GM18507 (cell line): ENCODE measurements at regions not wholly inside any gene's neighbourhood (a gene's known extent, or its start where the extent isn't known, plus 50 kb on each side); places are given as distances from the start of the nearest gene placed in this dataset.

Source experiments
- DNase-seq: peaks from one replicate; pipeline ENCODE4 v3.0.0; 2011; ENCODE audit warnings: low read depth; ENCODE audit not compliant: insufficient read length; ENCODE audit errors: extremely low spot score
- FAIRE-seq: peaks from 2 replicates; lab custom pipeline; 2011; peaks lifted over from hg19 to GRCh38; lab: Jason Lieb, UNC

- DNase-seq = no peak
These were observed 90.7 kb upstream of the GCFC2 start for GRCh38 chr2:75801234-75801982.

DNA sequence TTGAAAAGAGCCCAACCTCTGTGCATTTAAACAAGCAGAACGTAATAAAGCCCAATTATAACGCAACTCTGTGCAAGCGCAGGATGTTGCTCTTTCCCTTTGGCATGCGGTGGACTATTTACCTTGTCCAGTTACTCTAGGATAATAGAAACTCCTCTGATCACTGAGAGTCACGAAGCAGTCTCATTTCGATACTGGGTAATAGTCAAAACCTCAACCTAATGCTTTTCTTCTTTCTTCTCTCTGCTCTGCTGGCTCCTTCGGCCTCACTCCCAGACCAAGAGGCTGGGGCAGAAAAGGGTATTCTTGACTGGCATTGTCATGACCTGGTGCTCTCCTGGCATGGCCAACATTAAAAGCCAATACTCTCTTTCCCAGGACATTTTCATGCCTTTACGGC lies 89.7 kb upstream of the GCFC2 start:
- DNase-seq = no peak
- no peak for FAIRE-seq

More at GRCh38 chr2:75801234-75801982, 90.7 kb upstream of the GCFC2 start:
- peak; percentile 45 for FAIRE-seq

DNA sequence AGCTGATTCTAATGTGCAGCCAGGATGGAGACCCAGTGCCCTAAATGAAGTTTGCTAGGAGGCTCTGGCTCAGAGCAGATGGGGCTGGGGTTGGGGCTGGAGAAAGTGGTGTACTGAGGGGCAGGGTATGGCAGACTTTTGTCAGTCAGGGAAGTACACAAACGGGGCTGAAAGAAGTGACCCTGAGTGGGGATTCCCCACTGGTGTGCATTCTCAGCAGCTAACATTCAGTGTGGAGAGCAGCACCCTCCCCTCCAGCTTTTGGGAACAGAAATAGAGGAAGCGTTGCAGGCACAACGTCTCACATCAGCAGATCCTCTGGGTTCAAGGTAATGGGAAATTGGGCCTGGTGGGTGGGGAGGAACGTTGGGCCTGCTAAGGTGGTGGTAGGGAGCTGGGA lies 89.1 kb upstream of the GCFC2 start:
- DNase-seq (no peak), FAIRE-seq (peak; percentile 45)

GRCh38 chr2:75798569-75798968 lies 87.9 kb upstream of the GCFC2 start:
- FAIRE-seq = no peak

GRCh38 chr2:75792996-75793395 lies 82.3 kb upstream of the GCFC2 start:
- DNase-seq (no peak), FAIRE-seq (no peak)

More at GRCh38 chr2:75798569-75798968, 87.9 kb upstream of the GCFC2 start:
- no peak for DNase-seq

GRCh38 chr2:75792146-75792545 lies 81.4 kb upstream of the GCFC2 start:
- FAIRE-seq (no peak), DNase-seq (no peak)

- DNase-seq = no peak
- FAIRE-seq = peak; percentile 9
These were observed 80.2 kb upstream of the GCFC2 start for GRCh38 chr2:75790814-75791467.

- FAIRE-seq (no peak), DNase-seq (no peak)
These were observed 79.6 kb upstream of the GCFC2 start for GRCh38 chr2:75790121-75790813.

DNA sequence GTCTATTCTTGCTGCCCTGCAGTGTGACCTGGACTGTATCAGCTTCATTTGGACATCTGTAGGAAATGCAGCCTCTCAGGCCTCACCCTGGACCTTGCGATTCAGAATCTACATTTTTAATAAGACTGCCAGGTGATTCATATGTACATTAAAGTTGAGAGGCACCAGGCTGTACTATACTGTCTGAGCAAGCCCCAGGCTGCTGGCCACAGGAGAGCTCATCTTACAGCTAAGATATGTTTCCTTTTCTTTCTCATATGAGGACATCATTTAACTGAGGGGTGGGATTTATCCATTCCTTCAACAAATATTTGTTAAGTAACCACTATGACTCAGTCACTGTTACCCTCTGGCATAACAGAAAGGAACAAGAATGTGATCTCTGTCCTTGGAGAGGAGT lies 78.2 kb upstream of the GCFC2 start:
- no peak for FAIRE-seq

GRCh38 chr2:75788154-75788553 lies 77.4 kb upstream of the GCFC2 start:
- DNase-seq = no peak
- FAIRE-seq = no peak

More for the DNA sequence above, 78.2 kb upstream of the GCFC2 start:
- no peak for DNase-seq

- no peak for DNase-seq
- FAIRE-seq = peak; percentile 49
These were observed 76.9 kb upstream of the GCFC2 start for GRCh38 chr2:75787532-75788132.

DNA sequence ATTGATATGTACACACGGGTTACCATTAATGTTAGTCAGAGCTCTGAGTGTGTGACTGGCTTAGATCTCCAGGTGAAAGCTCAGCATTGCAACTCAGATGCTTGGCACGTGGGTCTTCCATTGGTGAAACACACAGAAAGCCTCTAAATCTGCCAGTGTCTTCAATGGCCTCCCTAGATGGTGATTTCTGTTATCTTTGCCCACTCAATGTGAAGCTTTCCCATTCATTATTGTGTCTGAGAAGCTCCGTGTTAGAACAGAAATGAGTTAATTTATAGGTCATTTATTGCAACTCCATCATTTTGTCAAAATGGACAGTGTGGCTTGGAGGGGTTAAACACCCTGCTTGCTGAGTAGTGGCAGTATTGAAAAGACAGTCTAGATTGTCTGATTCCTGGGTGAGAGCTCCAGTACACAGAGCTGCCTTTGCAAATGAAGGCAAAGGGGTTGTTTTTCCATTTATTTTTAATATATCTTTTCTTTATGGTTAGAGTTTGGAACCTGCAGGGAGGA lies 64.7 kb upstream of the GCFC2 start:
- FAIRE-seq (no peak), DNase-seq (no peak)

DNA sequence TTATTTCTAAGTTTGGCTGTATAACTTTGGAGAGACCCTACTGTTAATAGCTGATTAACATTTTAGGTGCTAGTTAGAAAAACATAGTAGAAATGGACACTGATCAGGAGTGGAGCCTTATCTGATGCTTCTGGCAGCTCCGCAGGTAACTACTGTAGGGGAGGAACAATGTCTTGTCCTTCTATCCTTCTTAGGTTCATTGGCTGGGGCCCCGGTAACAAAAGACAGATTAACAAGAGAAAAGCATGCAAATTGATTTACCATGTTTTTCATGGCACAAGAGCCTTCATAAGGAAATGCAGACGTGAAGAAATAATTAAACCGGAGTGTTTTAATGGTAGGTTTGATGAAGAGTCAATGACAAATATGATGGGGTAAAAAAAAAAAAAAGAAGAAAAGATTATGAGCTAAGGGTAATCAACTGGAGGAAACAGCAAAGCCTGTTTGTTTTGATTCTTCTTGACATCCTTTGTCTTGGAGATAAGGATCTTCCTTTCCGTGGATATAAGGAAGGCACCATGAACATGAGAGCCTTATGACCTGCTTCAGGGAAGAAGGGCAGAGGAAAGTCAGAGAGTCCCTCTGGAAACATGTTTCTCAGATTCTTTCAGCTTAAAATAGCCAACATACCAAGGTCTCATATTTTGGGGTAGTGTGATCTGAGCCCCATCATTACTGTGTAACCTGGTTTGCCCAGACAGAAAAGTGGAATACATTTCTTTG lies 62.4 kb upstream of the GCFC2 start:
- DNase-seq (no peak), FAIRE-seq (no peak)

DNA sequence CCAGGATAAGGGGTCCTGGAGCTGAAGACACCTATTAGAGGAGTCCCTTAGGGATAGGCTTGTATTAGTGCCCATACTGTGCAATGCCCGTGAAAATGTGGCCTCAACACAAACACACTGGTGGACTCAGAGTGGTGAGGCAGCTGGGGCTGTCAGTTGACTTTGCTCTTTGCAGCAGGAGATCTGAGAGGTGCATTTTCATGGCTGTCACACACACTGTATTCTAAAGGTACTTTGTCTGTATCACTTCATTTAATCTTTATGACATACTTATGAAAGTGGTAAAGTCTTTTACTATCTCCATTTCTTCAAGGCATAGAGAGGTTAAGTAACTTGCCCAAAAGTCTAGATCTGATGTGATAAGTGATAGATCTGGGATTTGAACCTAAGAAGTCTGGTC lies 55.1 kb upstream of the GCFC2 start:
- FAIRE-seq (no peak), DNase-seq (no peak)

GRCh38 chr2:75764611-75765010 lies 53.9 kb upstream of the GCFC2 start:
- no peak for FAIRE-seq
- DNase-seq = no peak
